Activated T-cell treated with anti-CD3 and anti-CD28 coated beads, Interleukin-2, amount 50 U/mL, for 4 hours (primary cell): ENCODE measurements at regions not wholly inside any gene's neighbourhood (a gene's known extent, or its start where the extent isn't known, plus 50 kb on each side); places are given as distances from the start of the nearest gene placed in this dataset.

Source experiments
- ATAC-seq, 2 donors: fragments of 200-7000 bp; cut with Tn5 transposase; one replicate each; pipeline ENCODE4 v1.10.0; 2021
- DNase-seq: peaks from one replicate; pipeline ENCODE4 v3.0.0-alpha.2; 2020
- H3K27me3 Mint-ChIP-seq: one replicate; pipeline ENCODE4 v1.8.0; 2021; ENCODE audit warnings: low read depth, mixed read lengths
- H3K36me3 Mint-ChIP-seq: one replicate; pipeline ENCODE4 v1.8.0; 2022; ENCODE audit warnings: mixed read lengths; ENCODE audit not compliant: insufficient read depth
- H3K4me1 Mint-ChIP-seq: one replicate; pipeline ENCODE4 v1.8.0; 2021; ENCODE audit warnings: low read depth, mixed read lengths
- H3K4me3 Mint-ChIP-seq: one replicate; pipeline ENCODE4 v1.8.0; 2021; ENCODE audit warnings: mild to moderate bottlenecking, moderate library complexity, mixed read lengths
- H3K9me3 Mint-ChIP-seq: one replicate; pipeline ENCODE4 v1.8.0; 2021; ENCODE audit warnings: mixed read lengths

DNA sequence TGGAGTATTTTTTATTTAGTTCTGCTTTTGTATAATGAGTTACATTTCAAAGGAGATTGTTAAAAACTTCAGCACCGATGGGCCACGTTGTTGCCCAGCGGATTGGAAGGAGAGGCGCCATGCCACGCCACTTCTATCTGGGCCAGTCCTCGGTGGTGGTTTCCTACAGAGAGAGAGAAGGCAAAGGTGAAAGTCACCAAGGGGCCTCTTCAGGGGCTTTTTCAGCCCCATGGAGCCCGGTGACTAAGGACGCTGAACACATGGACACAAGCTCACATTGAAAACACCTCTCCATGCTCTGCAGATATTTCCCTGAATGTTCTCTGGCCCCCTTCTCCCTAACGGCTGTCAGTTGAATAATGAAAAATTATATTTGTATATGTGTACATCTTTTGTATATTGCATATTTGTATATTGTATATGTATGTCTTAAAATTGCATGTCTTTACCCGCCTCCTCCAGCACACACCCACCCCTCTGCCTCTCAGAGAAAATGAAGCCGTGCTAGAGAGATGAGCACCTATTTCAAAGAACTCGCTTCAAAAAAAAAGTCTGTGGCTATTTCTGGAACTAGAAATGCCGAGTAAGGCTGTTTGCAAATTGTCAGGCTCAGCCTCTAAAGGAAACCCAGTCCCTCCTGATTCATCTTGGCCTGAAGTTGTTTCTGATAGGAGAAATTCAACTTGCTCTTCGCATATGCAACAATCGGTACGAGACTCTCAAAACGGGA lies 91.9 kb upstream of the CDH4 start:
- no peaks in the 10 kb centered on the region for H3K4me1 Mint-ChIP-seq
- ATAC-seq (no peak), DNase-seq (no peak)
- H3K4me3 Mint-ChIP-seq, result no peak overlapping the region
- H3K27me3 Mint-ChIP-seq, result peaks cover 2% of the 10 kb centered on the region
- no peaks in the 10 kb centered on the region for H3K36me3 Mint-ChIP-seq
- H3K9me3 Mint-ChIP-seq, result peaks cover 7% of the 10 kb centered on the region

DNA sequence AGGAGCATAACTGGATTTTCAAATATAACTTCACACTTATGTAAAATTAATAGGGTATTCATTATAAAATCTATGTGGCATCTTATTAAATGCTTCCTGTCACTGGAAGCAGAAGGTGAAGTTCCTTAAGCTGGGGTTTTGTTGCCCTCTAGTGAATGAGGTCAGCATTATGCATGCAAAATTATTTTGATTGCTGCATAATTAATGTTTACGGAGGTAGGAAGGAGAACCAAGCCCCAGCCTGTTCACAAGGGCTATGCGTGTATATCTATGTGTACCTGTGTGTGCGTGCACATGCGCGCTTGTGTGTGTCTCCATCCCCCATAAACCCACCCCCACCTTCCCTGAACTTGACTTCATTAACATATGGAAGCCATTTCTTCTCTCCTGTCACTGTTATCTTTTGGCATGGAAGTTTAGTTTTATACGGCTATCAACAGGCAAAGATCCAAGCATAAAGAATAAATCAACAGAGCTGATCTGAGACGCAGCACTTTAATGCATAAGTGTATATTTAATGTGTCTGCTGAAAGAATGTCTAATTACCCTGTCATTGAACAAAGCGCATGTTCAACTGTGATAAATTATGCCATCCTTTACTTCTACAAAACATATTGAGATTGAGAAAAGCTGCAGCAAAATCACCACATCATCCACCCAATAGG lies 90.2 kb upstream of the CDH4 start:
- H3K9me3 Mint-ChIP-seq, result peaks cover 7% of the 10 kb centered on the region
- DNase-seq (no peak), ATAC-seq (no peak)
- H3K27me3 Mint-ChIP-seq, result no peaks in the 10 kb centered on the region
- no peaks in the 10 kb centered on the region for H3K4me1 Mint-ChIP-seq
- H3K4me3 Mint-ChIP-seq, result no peak overlapping the region
- no peaks in the 10 kb centered on the region for H3K36me3 Mint-ChIP-seq

DNA sequence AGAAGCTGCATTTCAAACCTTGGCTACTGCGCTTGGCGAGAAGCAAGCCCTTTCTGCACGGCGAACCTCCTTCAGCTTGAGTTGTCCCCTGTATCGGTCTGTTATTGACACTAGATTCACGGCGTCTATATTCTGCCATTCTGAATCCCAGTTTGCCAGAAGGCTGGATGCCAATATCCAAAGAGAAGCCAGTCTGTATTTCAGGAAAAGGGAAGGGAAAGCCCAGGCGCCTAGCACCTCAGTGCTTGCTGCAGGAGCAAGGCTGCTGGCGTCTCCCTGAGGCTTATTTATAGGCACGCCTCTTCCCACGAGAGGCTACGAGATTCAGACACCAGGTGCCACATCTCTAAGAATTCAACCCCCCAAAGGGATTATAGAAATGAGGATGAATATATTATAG lies 89.6 kb upstream of the CDH4 start:
- no peaks in the 10 kb centered on the region for H3K4me1 Mint-ChIP-seq
- H3K27me3 Mint-ChIP-seq, result no peaks in the 10 kb centered on the region
- no peak for ATAC-seq
- H3K4me3 Mint-ChIP-seq, result no peak overlapping the region
- no peaks in the 10 kb centered on the region for H3K36me3 Mint-ChIP-seq
- DNase-seq, result no peak
- H3K9me3 Mint-ChIP-seq, result peaks cover 7% of the 10 kb centered on the region

DNA sequence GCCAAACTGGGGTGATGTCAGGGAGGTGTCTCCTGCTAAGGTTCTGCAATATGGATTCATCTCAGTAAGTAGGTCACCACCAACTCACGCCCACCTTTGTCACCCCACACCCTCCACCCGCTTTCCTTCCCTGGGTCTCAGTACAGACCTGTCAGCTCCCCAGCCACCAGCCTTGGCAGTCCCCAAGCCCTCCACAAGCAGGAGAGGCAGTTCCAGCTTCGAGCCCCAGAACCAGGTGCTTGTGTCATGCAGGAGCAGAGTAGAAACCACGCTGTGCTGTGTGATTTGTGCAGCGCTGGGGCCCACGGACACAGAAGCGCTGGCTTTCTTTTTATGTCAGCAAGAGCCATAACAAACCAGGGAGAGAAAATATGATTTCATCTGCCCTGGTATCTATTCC lies 89.0 kb upstream of the CDH4 start:
- peaks cover 7% of the 10 kb centered on the region for H3K9me3 Mint-ChIP-seq
- no peak overlapping the region for H3K4me3 Mint-ChIP-seq
- H3K4me1 Mint-ChIP-seq, result no peaks in the 10 kb centered on the region
- no peaks in the 10 kb centered on the region for H3K36me3 Mint-ChIP-seq
- no peaks in the 10 kb centered on the region for H3K27me3 Mint-ChIP-seq
- ATAC-seq (no peak), DNase-seq (no peak)

DNA sequence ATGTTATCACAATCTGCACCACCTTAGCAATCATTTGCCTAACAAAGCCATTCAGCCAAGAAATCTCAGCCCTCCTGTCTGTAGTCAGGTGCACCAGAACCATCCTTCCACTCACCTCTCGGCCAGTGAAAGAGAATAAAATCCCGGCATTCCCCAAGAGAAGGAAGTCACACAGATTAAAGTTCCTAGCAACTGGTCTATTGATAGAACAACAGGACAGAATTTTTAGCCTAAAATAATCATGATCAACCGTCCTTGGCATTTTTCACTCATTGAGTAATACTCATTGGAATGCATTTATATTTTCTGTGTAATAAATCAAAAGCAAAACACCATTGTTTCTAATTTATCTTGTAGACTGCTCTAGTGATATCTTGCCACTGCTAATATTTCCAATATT lies 85.7 kb upstream of the CDH4 start:
- Mint-ChIP-seq H3K27me3 (no peaks in the 10 kb centered on the region), H3K4me1 (no peaks in the 10 kb centered on the region), H3K9me3 (no peaks in the 10 kb centered on the region), H3K4me3 (no peak overlapping the region), H3K36me3 (no peaks in the 10 kb centered on the region)
- ATAC-seq (no peak), DNase-seq (no peak)

DNA sequence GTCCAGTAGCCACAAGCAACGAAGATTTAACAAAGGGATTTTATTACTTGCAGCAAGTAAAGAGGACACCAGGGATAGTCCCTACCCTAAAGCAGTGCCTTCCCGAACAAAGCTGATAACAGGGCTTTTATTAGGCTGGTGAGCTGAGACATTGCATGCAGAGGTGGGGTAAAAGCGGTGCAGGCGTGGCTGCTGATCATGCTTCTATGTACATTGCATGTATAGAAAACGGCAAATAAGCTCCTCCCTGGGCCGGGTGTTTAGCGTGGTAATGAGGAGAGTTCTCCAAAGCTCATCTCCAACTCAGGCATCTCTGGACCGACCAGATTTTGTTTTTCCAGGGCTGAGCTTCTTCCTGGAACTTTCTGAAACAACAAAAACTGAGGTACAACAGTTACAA lies 83.5 kb upstream of the CDH4 start:
- H3K27me3 Mint-ChIP-seq, result no peaks in the 10 kb centered on the region
- H3K4me3 Mint-ChIP-seq, result no peak overlapping the region
- no peak for DNase-seq
- no peaks in the 10 kb centered on the region for H3K9me3 Mint-ChIP-seq
- H3K36me3 Mint-ChIP-seq, result no peaks in the 10 kb centered on the region
- H3K4me1 Mint-ChIP-seq, result no peaks in the 10 kb centered on the region
- ATAC-seq, result no peak

GRCh38 chr20:61169874-61170273 lies 82.2 kb upstream of the CDH4 start:
- H3K4me3 Mint-ChIP-seq, result no peak overlapping the region
- H3K27me3 Mint-ChIP-seq, result peaks cover 2% of the 10 kb centered on the region
- no peak for DNase-seq

GRCh38 chr20:61170496-61171320 lies 81.4 kb upstream of the CDH4 start:
- H3K4me1 Mint-ChIP-seq, result no peaks in the 10 kb centered on the region
- no peaks in the 10 kb centered on the region for H3K36me3 Mint-ChIP-seq
- no peaks in the 10 kb centered on the region for H3K9me3 Mint-ChIP-seq
- DNase-seq, result no peak
- H3K27me3 Mint-ChIP-seq, result peaks cover 2% of the 10 kb centered on the region
- no peak overlapping the region for H3K4me3 Mint-ChIP-seq
- no peak for ATAC-seq

More at GRCh38 chr20:61169874-61170273, 82.2 kb upstream of the CDH4 start:
- H3K9me3 Mint-ChIP-seq, result no peaks in the 10 kb centered on the region
- no peaks in the 10 kb centered on the region for H3K4me1 Mint-ChIP-seq
- ATAC-seq, result no peak
- H3K36me3 Mint-ChIP-seq, result no peaks in the 10 kb centered on the region

GRCh38 chr20:61173267-61173666 lies 78.8 kb upstream of the CDH4 start:
- H3K36me3 Mint-ChIP-seq, result no peaks in the 10 kb centered on the region
- ATAC-seq, result no peak
- no peaks in the 10 kb centered on the region for H3K4me1 Mint-ChIP-seq
- no peaks in the 10 kb centered on the region for H3K9me3 Mint-ChIP-seq
- H3K27me3 Mint-ChIP-seq, result peaks cover 2% of the 10 kb centered on the region
- no peak overlapping the region for H3K4me3 Mint-ChIP-seq
- no peak for DNase-seq

GRCh38 chr20:61173961-61174725 lies 77.9 kb upstream of the CDH4 start:
- H3K9me3 Mint-ChIP-seq, result no peaks in the 10 kb centered on the region
- H3K27me3 Mint-ChIP-seq, result peaks cover 2% of the 10 kb centered on the region
- H3K4me3 Mint-ChIP-seq, result no peak overlapping the region
- no peaks in the 10 kb centered on the region for H3K4me1 Mint-ChIP-seq
- DNase-seq (no peak), ATAC-seq (no peak)
- no peaks in the 10 kb centered on the region for H3K36me3 Mint-ChIP-seq

DNA sequence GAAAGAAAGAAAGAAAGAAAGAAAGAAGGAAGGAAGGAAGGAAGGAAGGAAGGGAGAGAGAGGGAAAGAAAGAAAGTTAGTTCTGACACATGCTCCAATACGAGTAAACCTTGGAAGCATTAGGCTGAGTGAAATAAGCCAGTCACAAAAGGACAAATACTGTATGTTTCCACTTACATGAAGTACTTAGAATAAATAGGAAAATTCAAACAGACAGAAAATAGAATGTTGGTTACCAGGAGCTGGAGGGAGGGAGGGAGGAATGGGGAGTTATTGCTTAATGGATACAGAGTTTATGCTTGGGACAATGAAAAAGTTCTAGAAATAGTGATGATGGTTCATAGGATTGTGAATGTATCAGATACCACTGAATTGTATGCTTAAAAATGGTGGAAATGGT lies 75.2 kb upstream of the CDH4 start:
- H3K4me1 Mint-ChIP-seq, result no peaks in the 10 kb centered on the region
- H3K4me3 Mint-ChIP-seq, result no peak overlapping the region
- H3K36me3 Mint-ChIP-seq, result no peaks in the 10 kb centered on the region
- ATAC-seq (no peak), DNase-seq (no peak)
- H3K9me3 Mint-ChIP-seq, result no peaks in the 10 kb centered on the region
- H3K27me3 Mint-ChIP-seq, result peaks cover 6% of the 10 kb centered on the region

DNA sequence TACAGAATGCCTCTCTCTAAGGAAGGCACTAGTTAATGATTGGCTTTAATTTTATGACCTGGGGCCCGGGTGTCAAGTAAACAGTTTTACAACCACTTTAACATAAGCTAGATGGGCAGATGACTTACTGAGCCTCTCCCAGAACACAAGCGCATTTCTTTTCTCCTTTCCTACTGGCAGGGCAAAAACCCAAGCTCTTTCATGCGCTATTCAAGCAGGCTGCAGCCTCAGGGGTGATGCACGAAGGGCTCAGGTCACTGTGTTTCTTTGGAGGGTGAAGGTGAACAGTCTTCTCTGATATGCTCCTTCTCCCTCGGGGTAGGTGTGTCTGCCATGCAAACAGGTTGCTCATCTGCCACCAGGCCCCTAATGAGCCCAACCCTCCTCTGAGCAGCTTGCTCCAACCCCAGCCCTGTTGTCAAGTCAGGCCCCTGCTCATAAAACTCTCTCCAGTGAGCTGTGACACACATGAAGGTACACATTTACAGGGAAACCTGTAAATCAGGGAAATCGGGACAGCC lies 73.5 kb upstream of the CDH4 start:
- H3K9me3 Mint-ChIP-seq, result no peaks in the 10 kb centered on the region

GRCh38 chr20:61184194-61184593 lies 67.9 kb upstream of the CDH4 start:
- H3K4me3 Mint-ChIP-seq, result no peak overlapping the region
- H3K36me3 Mint-ChIP-seq, result no peaks in the 10 kb centered on the region
- DNase-seq (no peak), ATAC-seq (no peak)
- no peaks in the 10 kb centered on the region for H3K9me3 Mint-ChIP-seq
- no peaks in the 10 kb centered on the region for H3K4me1 Mint-ChIP-seq
- H3K27me3 Mint-ChIP-seq, result peaks cover 4% of the 10 kb centered on the region

More for the DNA sequence above, 73.5 kb upstream of the CDH4 start:
- H3K4me1 Mint-ChIP-seq, result no peaks in the 10 kb centered on the region
- no peak overlapping the region for H3K4me3 Mint-ChIP-seq
- no peak for DNase-seq
- no peaks in the 10 kb centered on the region for H3K36me3 Mint-ChIP-seq
- no peak for ATAC-seq
- peaks cover 6% of the 10 kb centered on the region for H3K27me3 Mint-ChIP-seq

GRCh38 chr20:61185181-61185580 lies 66.9 kb upstream of the CDH4 start:
- Mint-ChIP-seq H3K36me3 (no peaks in the 10 kb centered on the region), H3K27me3 (peaks cover under 1% of the 10 kb centered on the region), H3K9me3 (no peaks in the 10 kb centered on the region), H3K4me1 (no peaks in the 10 kb centered on the region), H3K4me3 (no peak overlapping the region)
- ATAC-seq, result no peak
- DNase-seq, result no peak
